CD4-positive, alpha-beta T cell (primary cell): ENCODE measurements at regions not wholly inside any gene's neighbourhood (a gene's known extent, or its start where the extent isn't known, plus 50 kb on each side); places are given as distances from the start of the nearest gene placed in this dataset.

Experiments
- ATAC-seq: fragments of 200-7000 bp; cut with Tn5 transposase; one replicate; pipeline ENCODE4 v1.10.0; 2022; ENCODE audit warnings: mild to moderate bottlenecking; ENCODE audit not compliant: poor library complexity
- CTCF ChIA-PET: fragments of 350-600 bp; sonication (Branson Sonifier 250); formaldehyde crosslinking; loops from one replicate; lab custom pipeline; 2021; ENCODE audit warnings: antibody characterized with exemption, inconsistent platforms; lab: Charles Lee
- POLR2A ChIA-PET: fragments of 350-600 bp; sonication (Branson Sonifier 250); formaldehyde crosslinking; loops from one replicate; lab custom pipeline; 2021; ENCODE audit warnings: antibody characterized with exemption, inconsistent platforms; lab: Charles Lee
- DNase-seq, 14 experiments: peaks; one replicate each; pipeline ENCODE4 v3.0.0-alpha.2; 2013 to 2020; ENCODE audit warnings: mixed read lengths in 2 of 14
- H3K27ac ChIP-seq, 2 donors: one replicate each; pipeline versions ENCODE4 v1.5.1 to v1.7.0; 2013; ENCODE audit warnings: low read length in 2 of 2, low read depth in 1 of 2, mild to moderate bottlenecking in 1 of 2
- H3K27me3 ChIP-seq, 2 experiments: 1 replicate in 1 of 2; 2 replicates in 1 of 2; pipeline versions ENCODE4 v1.6.1 to v1.7.0; 2013; ENCODE audit warnings: low read length in 2 of 2, control low read depth in 1 of 2, mild to moderate bottlenecking in 1 of 2, moderate library complexity in 1 of 2; ENCODE audit not compliant: insufficient read depth in 2 of 2, control insufficient read depth in 1 of 2
- H3K36me3 ChIP-seq: one replicate; pipeline ENCODE4 v1.6.1; 2013; ENCODE audit warnings: low read length, control low read depth; ENCODE audit not compliant: insufficient read depth
- H3K4me1 ChIP-seq: one replicate; pipeline ENCODE4 v1.6.1; 2013; ENCODE audit warnings: low read length, control low read depth; ENCODE audit not compliant: insufficient read depth
- H3K4me3 ChIP-seq: one replicate; pipeline ENCODE4 v1.5.1; 2013; ENCODE audit warnings: mild to moderate bottlenecking, low read length, moderate library complexity
- H3K9me3 ChIP-seq, 2 experiments: 1 replicate in 1 of 2; 2 replicates in 1 of 2; pipeline versions ENCODE4 v1.6.1 to v1.7.0; 2013; ENCODE audit warnings: low read length in 2 of 2, mild to moderate bottlenecking in 2 of 2, control low read depth in 1 of 2, moderate library complexity in 1 of 2; ENCODE audit not compliant: control insufficient read depth in 1 of 2, insufficient read depth in 1 of 2
- H3K27ac Mint-ChIP-seq: one replicate; pipeline ENCODE4 v1.8.0; 2020; ENCODE audit warnings: mixed read lengths
- H3K27me3 Mint-ChIP-seq: one replicate; pipeline ENCODE4 v1.8.0; 2021; ENCODE audit warnings: mixed read lengths
- H3K36me3 Mint-ChIP-seq: one replicate; pipeline ENCODE4 v1.8.0; 2021; ENCODE audit warnings: low read depth, mixed read lengths
- H3K4me1 Mint-ChIP-seq: one replicate; pipeline ENCODE4 v1.8.0; 2021; ENCODE audit warnings: low read depth, mixed read lengths
- H3K4me3 Mint-ChIP-seq: one replicate; pipeline ENCODE4 v1.8.0; 2020; ENCODE audit warnings: mild to moderate bottlenecking, mixed read lengths
- H3K9me3 Mint-ChIP-seq: one replicate; pipeline ENCODE4 v1.8.0; 2020; ENCODE audit warnings: mixed read lengths
- intact Hi-C, 2 experiments: fragments of 100-400 bp; cut with DNase I in 1 of 2; cut with micrococcal nuclease in 1 of 2; formaldehyde crosslinking; loops; one replicate each; pipeline versions ENCODE4 v1.15.1 to v1.9.0; 2023 to 2025; cut with DNase I, micrococcal nuclease
- TF ChIP-seq, protein P1 (sequence below): fragments of 200-600 bp; IDR thresholded peaks from one replicate; pipeline ENCODE4 v1.8.0; 2022; ENCODE audit warnings: antibody characterized with exemption, mild to moderate bottlenecking

GRCh38 chr7:18276380-18276779, 219.2 kb upstream of the HDAC9 start:
- ATAC-seq: no peak
- CTCF ChIA-PET: no interaction called here
- H3K36me3 Mint-ChIP-seq: no peaks in the 10 kb centered on the region

DNA sequence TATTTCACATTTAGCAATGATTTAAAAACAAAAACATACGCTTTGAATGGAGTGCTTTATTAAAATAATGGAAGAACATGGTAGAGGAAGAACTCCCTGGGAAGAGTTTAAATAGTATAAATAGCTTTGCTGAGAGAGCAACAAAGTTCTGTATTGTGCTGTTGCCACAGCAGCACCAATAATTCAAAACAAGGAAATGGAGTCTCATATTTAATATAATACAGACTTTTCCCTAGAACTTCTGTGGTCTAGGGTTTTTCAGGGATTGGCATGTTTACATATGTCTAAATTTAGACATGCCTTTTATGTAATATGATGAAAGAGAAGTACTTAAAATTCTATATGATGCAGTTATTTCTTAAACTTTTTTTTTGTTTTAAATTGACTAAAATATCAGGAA, 217.2 kb upstream of the HDAC9 start:
- Histone ChIP-seq H3K36me3 (no peaks in the 10 kb centered on the region), H3K27ac (no peak overlapping the region), H3K27me3 (no peaks in the 10 kb centered on the region), H3K4me1 (no peaks in the 10 kb centered on the region), H3K9me3 (no peaks in the 10 kb centered on the region), H3K4me3 (no peak overlapping the region)
- ChIA-PET CTCF (no interaction called here), POLR2A (no interaction called here)
- Mint-ChIP-seq H3K4me3 (no peak overlapping the region), H3K36me3 (no peaks in the 10 kb centered on the region), H3K27me3 (no peaks in the 10 kb centered on the region), H3K27ac (no peak overlapping the region), H3K4me1 (no peaks in the 10 kb centered on the region), H3K9me3 (no peaks in the 10 kb centered on the region)
- DNase-seq (no peak), ATAC-seq (no peak)
- TF ChIP-seq, protein P1, sequence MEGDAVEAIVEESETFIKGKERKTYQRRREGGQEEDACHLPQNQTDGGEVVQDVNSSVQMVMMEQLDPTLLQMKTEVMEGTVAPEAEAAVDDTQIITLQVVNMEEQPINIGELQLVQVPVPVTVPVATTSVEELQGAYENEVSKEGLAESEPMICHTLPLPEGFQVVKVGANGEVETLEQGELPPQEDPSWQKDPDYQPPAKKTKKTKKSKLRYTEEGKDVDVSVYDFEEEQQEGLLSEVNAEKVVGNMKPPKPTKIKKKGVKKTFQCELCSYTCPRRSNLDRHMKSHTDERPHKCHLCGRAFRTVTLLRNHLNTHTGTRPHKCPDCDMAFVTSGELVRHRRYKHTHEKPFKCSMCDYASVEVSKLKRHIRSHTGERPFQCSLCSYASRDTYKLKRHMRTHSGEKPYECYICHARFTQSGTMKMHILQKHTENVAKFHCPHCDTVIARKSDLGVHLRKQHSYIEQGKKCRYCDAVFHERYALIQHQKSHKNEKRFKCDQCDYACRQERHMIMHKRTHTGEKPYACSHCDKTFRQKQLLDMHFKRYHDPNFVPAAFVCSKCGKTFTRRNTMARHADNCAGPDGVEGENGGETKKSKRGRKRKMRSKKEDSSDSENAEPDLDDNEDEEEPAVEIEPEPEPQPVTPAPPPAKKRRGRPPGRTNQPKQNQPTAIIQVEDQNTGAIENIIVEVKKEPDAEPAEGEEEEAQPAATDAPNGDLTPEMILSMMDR: no peak
- intact Hi-C loops: no loop called here

More at GRCh38 chr7:18276380-18276779, 219.2 kb upstream of the HDAC9 start:
- Mint-ChIP-seq H3K4me3 (no peak overlapping the region), H3K27ac (no peak overlapping the region), H3K4me1 (no peaks in the 10 kb centered on the region), H3K27me3 (no peaks in the 10 kb centered on the region), H3K9me3 (no peaks in the 10 kb centered on the region)
- POLR2A ChIA-PET: interaction anchor here (0.7 kb wide), 1 partner anchor 521 kb away, joined by 3 read pairs; no protein-coding TSS in a partner anchor
- Histone ChIP-seq H3K4me1 (no peaks in the 10 kb centered on the region), H3K36me3 (no peaks in the 10 kb centered on the region), H3K4me3 (no peak overlapping the region), H3K9me3 (no peaks in the 10 kb centered on the region), H3K27ac (no peak overlapping the region), H3K27me3 (no peaks in the 10 kb centered on the region)
- TF ChIP-seq, protein P1: no peak
- no peak for DNase-seq
- intact Hi-C loops: no loop called here

DNA sequence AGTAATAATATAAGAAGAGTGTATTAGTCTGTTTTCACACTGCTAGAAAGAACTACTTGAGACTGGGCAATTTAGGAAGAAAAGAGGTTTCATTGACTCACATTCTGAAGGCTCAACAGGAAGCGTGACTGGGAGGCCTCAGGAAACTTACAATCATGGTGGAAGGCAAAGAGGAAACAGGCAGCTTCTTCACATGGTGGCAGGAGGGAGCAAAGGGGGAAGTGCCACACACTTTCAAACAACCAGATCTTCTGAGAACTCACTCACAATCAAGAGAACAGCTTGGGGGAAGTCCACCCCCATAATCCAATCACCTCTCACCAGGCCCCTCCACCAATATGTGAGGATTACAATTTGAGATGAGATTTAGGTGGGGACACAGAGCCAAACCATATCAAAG, 212.5 kb upstream of the HDAC9 start:
- no peak overlapping the region for H3K27ac ChIP-seq
- ATAC-seq: no peak
- H3K4me3 ChIP-seq: no peak overlapping the region
- H3K36me3 ChIP-seq: no peaks in the 10 kb centered on the region
- TF ChIP-seq, protein P1: no peak
- no peaks in the 10 kb centered on the region for H3K4me1 Mint-ChIP-seq
- no peaks in the 10 kb centered on the region for H3K9me3 ChIP-seq
- no peak for DNase-seq
- H3K27me3 Mint-ChIP-seq: no peaks in the 10 kb centered on the region
- no peaks in the 10 kb centered on the region for H3K27me3 ChIP-seq
- ChIA-PET CTCF (no interaction called here), POLR2A (no interaction called here)
- no peaks in the 10 kb centered on the region for H3K9me3 Mint-ChIP-seq
- intact Hi-C loops: no loop called here
- no peak overlapping the region for H3K27ac Mint-ChIP-seq
- H3K4me3 Mint-ChIP-seq: no peak overlapping the region
- H3K36me3 Mint-ChIP-seq: no peaks in the 10 kb centered on the region
- no peaks in the 10 kb centered on the region for H3K4me1 ChIP-seq
